ENCODE measurements at regions not wholly inside any gene's neighbourhood (a gene's known extent, or its start where the extent isn't known, plus 50 kb on each side); places are given as distances from the start of the nearest gene placed in this dataset.

GRCh38 chr11:127462065-127462344, 461.4 kb upstream of the KIRREL3 start:
- TF ChIP-seq CTCF (conservative IDR thresholded peaks at IDR 0.05 in 1 of 2, IDR thresholded peaks at IDR 0.05 in 1 of 2; ENCODE audit: extremely low read depth in 1 of 2, insufficient read depth in 1 of 2, low read depth in 1 of 2, low read length in 2 of 2) (no peak), EZH2 (IDR thresholded peaks at IDR 0.05; ENCODE audit: borderline replicate concordance, low read length) (no peak)
